ENCODE measurements at regions not wholly inside any gene's neighbourhood (a gene's known extent, or its start where the extent isn't known, plus 50 kb on each side); places are given as distances from the start of the nearest gene placed in this dataset.

- Histone ChIP-seq H3K36me3 (no peaks in the 10 kb centered on the region), H3K27ac (no peak overlapping the region), H3K4me3 (no peak overlapping the region), H3K9me3 (no peaks in the 10 kb centered on the region), H3K27me3 (no peaks in the 10 kb centered on the region), H3K4me1 (no peaks in the 10 kb centered on the region)
- intact Hi-C loops (cut with DNase I; ENCODE audit: low total_unique reads): no loop called here
- DNase-seq (ENCODE audit: low spot score in 2 of 2): no peak
- TF ChIP-seq CTCF (IDR thresholded peaks at IDR 0.05) (no peak), POLR2A (IDR thresholded peaks at IDR 0.05) (no peak), POLR2AphosphoS5 (IDR thresholded peaks at IDR 0.05) (no peak)
Measured at GRCh38 chr6:43910149-43910637, 140.2 kb downstream of the VEGFA start.

GRCh38 chr6:43909474-43910148 is 139.6 kb downstream of the VEGFA start:
- H3K9me3 ChIP-seq: no peaks in the 10 kb centered on the region
- no peaks in the 10 kb centered on the region for H3K4me1 ChIP-seq
- intact Hi-C loops (cut with DNase I; ENCODE audit: low total_unique reads): no loop called here
- no peak for DNase-seq (ENCODE audit: low spot score in 2 of 2)
- no peak overlapping the region for H3K27ac ChIP-seq
- H3K27me3 ChIP-seq: no peaks in the 10 kb centered on the region
- TF ChIP-seq CTCF (IDR thresholded peaks at IDR 0.05): no peak
- TF ChIP-seq POLR2A (IDR thresholded peaks at IDR 0.05): no peak
- no peak for TF ChIP-seq POLR2AphosphoS5 (IDR thresholded peaks at IDR 0.05)
- H3K4me3 ChIP-seq: no peak overlapping the region
- H3K36me3 ChIP-seq: no peaks in the 10 kb centered on the region

GRCh38 chr6:43907789-43908472 is 137.9 kb downstream of the VEGFA start:
- no peaks in the 10 kb centered on the region for H3K27me3 ChIP-seq
- H3K9me3 ChIP-seq: no peaks in the 10 kb centered on the region
- intact Hi-C loops (cut with DNase I; ENCODE audit: low total_unique reads): no loop called here
- no peak overlapping the region for H3K4me3 ChIP-seq
- TF ChIP-seq CTCF (IDR thresholded peaks at IDR 0.05): no peak
- TF ChIP-seq POLR2A (IDR thresholded peaks at IDR 0.05): no peak
- no peak for TF ChIP-seq POLR2AphosphoS5 (IDR thresholded peaks at IDR 0.05)
- DNase-seq (ENCODE audit: low spot score in 2 of 2): no peak
- no peak overlapping the region for H3K27ac ChIP-seq
- H3K36me3 ChIP-seq: no peaks in the 10 kb centered on the region
- H3K4me1 ChIP-seq: no peaks in the 10 kb centered on the region

GRCh38 chr6:43907312-43907711 is 137.3 kb downstream of the VEGFA start:
- intact Hi-C loops (cut with DNase I; ENCODE audit: low total_unique reads): no loop called here
- no peak for DNase-seq (ENCODE audit: low spot score in 2 of 2)

More at GRCh38 chr6:43907312-43907711, 137.3 kb downstream of the VEGFA start:
- Histone ChIP-seq H3K27me3 (no peaks in the 10 kb centered on the region), H3K27ac (no peak overlapping the region), H3K36me3 (no peaks in the 10 kb centered on the region), H3K4me1 (no peaks in the 10 kb centered on the region), H3K9me3 (no peaks in the 10 kb centered on the region), H3K4me3 (no peak overlapping the region)
- TF ChIP-seq CTCF (IDR thresholded peaks at IDR 0.05): no peak
- TF ChIP-seq POLR2A (IDR thresholded peaks at IDR 0.05): no peak
- no peak for TF ChIP-seq POLR2AphosphoS5 (IDR thresholded peaks at IDR 0.05)

Data from breast epithelium (tissue), 4 donors.